K562 (cell line): ENCODE measurements at regions not wholly inside any gene's neighbourhood (a gene's known extent, or its start where the extent isn't known, plus 50 kb on each side); places are given as distances from the start of the nearest gene placed in this dataset.

Experiments
- HDAC2 ChIP-seq: fragments of 450-650 bp; IDR thresholded peaks from 2 replicates; pipeline ENCODE4 v1.6.1; 2016; ENCODE audit warnings: mild to moderate bottlenecking
- KAT2B ChIP-seq: IDR thresholded peaks from one replicate; pipeline ENCODE4 v1.6.1; 2012; ENCODE audit warnings: low read depth, mild to moderate bottlenecking, control low read depth, inconsistent platforms, low read length, moderate library complexity
- KLF1 ChIP-seq: fragments of 450-650 bp; IDR thresholded peaks from 2 replicates; pipeline ENCODE4 v1.6.1; 2016; ENCODE audit warnings: missing genetic modification characterization, missing compliant biosample characterization
- NR2C1 ChIP-seq, 2 experiments: fragments of 450-650 bp; IDR thresholded peaks; 2 replicates each; pipeline ENCODE4 v1.6.1; 2017; ENCODE audit warnings: mild to moderate bottlenecking in 2 of 2, antibody characterized with exemption in 1 of 2, inconsistent platforms in 1 of 2, missing compliant biosample characterization in 1 of 2, missing genetic modification characterization in 1 of 2
- TRIM24 ChIP-seq, 2 experiments: fragments of 450-650 bp; IDR thresholded peaks; 2 replicates each; pipeline ENCODE4 v1.6.1; 2016
- TF ChIP-seq, protein P1 (sequence below): fragments of 250-450 bp; sonication (Bioruptor Pico); IDR thresholded peaks from 2 replicates; pipeline ENCODE4 v1.4.0; 2020; ENCODE audit warnings: mild to moderate bottlenecking, moderate library complexity
- TF ChIP-seq, protein P2 (sequence below): fragments of 450-650 bp; IDR thresholded peaks from 2 replicates; pipeline ENCODE4 v1.6.1; 2014; ENCODE audit warnings: low read depth, mild to moderate bottlenecking, moderate library complexity, borderline replicate concordance
- TF ChIP-seq, protein P3 (sequence below): fragments of 250-450 bp; sonication (Bioruptor Pico); IDR thresholded peaks from 2 replicates; pipeline ENCODE4 v1.5.1; 2021; ENCODE audit warnings: mild to moderate bottlenecking
- TF ChIP-seq, protein P4 (sequence below): fragments of 250-450 bp; sonication (Bioruptor Pico); IDR thresholded peaks from 2 replicates; pipeline ENCODE4 v1.8.0; 2022; ENCODE audit warnings: inconsistent platforms, mild to moderate bottlenecking, moderate library complexity, borderline replicate concordance
- TF ChIP-seq, protein P5 (sequence below): fragments of 250-450 bp; sonication (Bioruptor Pico); IDR thresholded peaks from 2 replicates; pipeline ENCODE4 v1.5.0; 2021; ENCODE audit warnings: mild to moderate bottlenecking, moderate library complexity

DNA sequence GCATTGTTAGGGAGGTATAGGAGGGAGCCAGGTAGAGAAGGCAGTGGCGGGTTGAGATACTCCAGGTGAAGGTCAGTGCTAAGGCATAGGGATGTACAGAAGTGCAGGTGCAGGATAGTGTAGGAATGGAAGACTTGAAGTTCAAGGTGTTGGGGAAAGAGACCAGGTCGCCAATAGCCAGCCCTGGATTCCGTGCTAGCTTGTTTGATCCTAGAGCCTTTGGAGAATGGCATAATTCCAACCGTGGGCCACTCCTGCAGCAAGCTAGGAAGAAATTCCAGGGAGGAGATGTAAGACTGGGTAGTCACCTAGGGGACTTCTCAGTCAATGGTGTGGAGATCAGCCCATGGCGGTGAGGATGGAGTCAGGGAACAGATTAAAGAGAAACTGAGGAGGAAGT, 272.7 kb downstream of the RPS24 start (continued):
- TF ChIP-seq, protein P1, sequence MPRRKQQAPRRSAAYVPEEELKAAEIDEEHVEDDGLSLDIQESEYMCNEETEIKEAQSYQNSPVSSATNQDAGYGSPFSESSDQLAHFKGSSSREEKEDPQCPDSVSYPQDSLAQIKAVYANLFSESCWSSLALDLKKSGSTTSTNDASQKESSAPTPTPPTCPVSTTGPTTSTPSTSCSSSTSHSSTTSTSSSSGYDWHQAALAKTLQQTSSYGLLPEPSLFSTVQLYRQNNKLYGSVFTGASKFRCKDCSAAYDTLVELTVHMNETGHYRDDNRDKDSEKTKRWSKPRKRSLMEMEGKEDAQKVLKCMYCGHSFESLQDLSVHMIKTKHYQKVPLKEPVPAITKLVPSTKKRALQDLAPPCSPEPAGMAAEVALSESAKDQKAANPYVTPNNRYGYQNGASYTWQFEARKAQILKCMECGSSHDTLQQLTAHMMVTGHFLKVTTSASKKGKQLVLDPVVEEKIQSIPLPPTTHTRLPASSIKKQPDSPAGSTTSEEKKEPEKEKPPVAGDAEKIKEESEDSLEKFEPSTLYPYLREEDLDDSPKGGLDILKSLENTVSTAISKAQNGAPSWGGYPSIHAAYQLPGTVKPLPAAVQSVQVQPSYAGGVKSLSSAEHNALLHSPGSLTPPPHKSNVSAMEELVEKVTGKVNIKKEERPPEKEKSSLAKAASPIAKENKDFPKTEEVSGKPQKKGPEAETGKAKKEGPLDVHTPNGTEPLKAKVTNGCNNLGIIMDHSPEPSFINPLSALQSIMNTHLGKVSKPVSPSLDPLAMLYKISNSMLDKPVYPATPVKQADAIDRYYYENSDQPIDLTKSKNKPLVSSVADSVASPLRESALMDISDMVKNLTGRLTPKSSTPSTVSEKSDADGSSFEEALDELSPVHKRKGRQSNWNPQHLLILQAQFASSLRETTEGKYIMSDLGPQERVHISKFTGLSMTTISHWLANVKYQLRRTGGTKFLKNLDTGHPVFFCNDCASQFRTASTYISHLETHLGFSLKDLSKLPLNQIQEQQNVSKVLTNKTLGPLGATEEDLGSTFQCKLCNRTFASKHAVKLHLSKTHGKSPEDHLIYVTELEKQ (CRISPR knock-in tag) = no peak
- no peak for TF ChIP-seq HDAC2
- TF ChIP-seq, protein P2, sequence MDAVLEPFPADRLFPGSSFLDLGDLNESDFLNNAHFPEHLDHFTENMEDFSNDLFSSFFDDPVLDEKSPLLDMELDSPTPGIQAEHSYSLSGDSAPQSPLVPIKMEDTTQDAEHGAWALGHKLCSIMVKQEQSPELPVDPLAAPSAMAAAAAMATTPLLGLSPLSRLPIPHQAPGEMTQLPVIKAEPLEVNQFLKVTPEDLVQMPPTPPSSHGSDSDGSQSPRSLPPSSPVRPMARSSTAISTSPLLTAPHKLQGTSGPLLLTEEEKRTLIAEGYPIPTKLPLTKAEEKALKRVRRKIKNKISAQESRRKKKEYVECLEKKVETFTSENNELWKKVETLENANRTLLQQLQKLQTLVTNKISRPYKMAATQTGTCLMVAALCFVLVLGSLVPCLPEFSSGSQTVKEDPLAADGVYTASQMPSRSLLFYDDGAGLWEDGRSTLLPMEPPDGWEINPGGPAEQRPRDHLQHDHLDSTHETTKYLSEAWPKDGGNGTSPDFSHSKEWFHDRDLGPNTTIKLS = no peak
- no peak for TF ChIP-seq NR2C1 (IDR thresholded peaks at IDR 0.05)
- TF ChIP-seq NR2C1 (tag; IDR thresholded peaks at IDR 0.05) = no peak
- TF ChIP-seq KAT2B = no peak
- TF ChIP-seq, protein P3, sequence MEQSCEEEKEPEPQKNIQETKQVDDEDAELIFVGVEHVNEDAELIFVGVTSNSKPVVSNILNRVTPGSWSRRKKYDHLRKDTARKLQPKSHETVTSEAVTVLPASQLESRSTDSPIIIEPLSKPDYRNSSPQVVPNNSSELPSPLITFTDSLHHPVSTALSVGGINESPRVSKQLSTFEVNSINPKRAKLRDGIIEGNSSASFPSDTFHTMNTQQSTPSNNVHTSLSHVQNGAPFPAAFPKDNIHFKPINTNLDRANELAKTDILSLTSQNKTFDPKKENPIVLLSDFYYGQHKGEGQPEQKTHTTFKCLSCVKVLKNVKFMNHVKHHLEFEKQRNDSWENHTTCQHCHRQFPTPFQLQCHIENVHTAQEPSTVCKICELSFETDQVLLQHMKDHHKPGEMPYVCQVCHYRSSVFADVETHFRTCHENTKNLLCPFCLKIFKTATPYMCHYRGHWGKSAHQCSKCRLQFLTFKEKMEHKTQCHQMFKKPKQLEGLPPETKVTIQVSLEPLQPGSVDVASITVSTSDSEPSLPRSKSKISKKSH (CRISPR knock-in tag) = no peak
- no peak for TF ChIP-seq KLF1 (tag)
- TF ChIP-seq, protein P4, sequence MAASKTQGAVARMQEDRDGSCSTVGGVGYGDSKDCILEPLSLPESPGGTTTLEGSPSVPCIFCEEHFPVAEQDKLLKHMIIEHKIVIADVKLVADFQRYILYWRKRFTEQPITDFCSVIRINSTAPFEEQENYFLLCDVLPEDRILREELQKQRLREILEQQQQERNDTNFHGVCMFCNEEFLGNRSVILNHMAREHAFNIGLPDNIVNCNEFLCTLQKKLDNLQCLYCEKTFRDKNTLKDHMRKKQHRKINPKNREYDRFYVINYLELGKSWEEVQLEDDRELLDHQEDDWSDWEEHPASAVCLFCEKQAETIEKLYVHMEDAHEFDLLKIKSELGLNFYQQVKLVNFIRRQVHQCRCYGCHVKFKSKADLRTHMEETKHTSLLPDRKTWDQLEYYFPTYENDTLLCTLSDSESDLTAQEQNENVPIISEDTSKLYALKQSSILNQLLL = no peak
- TF ChIP-seq, protein P5, sequence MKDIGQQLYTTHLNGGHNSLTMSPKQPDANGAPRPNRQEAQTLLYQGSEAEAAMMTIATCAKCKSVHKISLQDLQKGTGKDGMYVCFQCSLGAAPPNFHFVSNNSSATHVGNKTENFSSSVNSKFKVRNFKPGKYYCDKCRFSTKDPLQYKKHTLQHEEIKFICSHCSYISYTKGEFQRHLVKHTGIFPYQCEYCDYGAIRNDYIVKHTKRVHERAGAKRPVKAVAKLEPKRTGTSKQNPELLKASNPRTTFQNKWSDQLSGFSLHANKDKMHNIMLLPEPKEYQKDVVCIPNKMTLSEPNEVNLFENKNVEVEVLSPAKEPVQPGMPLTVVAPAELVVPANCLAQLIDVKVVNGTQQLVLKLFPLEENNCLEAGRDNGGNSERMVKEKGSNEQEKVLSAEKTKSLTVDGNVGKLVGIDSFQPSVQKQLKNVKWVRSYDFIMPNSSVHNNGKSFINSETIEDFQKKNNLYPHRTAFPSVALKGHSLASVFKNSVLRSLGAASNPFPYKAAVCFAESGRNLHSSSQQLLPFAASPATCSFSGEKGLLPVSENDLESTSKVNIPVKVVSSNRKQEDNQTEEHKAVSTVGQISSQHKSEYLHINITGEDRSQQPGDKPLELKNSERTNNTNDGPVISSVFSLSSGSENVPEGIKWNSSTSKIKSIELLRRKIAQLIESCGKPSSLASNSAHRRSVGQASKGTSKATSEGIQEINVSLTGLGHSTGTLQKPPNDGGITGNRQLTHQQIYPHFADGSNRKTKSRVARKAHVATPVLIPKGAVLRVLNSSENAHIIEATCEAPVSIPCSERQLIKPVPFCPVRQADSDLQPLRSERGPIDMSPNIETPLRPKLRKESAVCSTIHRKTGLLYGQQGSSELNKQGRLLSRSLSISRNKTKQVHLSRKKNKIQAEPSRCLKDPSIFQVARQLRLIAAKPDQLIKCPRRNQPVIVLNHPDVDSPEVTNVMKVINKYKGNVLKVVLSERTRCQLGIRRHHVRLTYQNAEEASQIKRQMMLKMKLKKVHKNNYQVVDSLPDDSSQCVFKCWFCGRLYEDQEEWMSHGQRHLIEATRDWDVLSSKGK = no peak
- TF ChIP-seq TRIM24 (IDR thresholded peaks at IDR 0.05) = no peak
